A549 (cell line): ENCODE measurements at regions not wholly inside any gene's neighbourhood (a gene's known extent, or its start where the extent isn't known, plus 50 kb on each side); places are given as distances from the start of the nearest gene placed in this dataset.
A peak's percentile ranks its signal among the peaks of the same experiment; 100 is the strongest.

Source experiments
- ATAC-seq, 2 experiments: fragments of 200-7000 bp in 1 of 2; fragments of >200 bp in 1 of 2; cut with Nextera tagmentation in 1 of 2; cut with Tn5 transposase in 1 of 2; 3 replicates each; pipeline versions ENCODE4 v1.8.0 to v1.9.1; 2018 to 2020; ENCODE audit warnings: mild to moderate bottlenecking in 1 of 2, moderate library complexity in 1 of 2
- CTCF ChIA-PET: fragments of 300-600 bp; sonication (Branson Sonifier 250); formaldehyde crosslinking; extraction: SDS; loops from one replicate; lab custom pipeline; 2021; ENCODE audit warnings: antibody characterized with exemption, inconsistent platforms; lab: Yijun Ruan, JAX
- POLR2A ChIA-PET: fragments of 350-600 bp; formaldehyde crosslinking; extraction: SDS; loops from one replicate; lab custom pipeline; 2021; ENCODE audit warnings: antibody characterized with exemption, inconsistent platforms; lab: Yijun Ruan, JAX
- DNase-seq, 2 experiments: peaks; one replicate each; pipeline versions ENCODE4 v3.0.0 to v3.0.0-alpha.2; 2011 to 2016; ENCODE audit warnings: low read depth in 1 of 2, low spot score in 1 of 2
- FAIRE-seq: peaks from 2 replicates; lab custom pipeline; 2011; peaks lifted over from hg19 to GRCh38; lab: Jason Lieb, UNC
- H3K27ac ChIP-seq, 2 experiments: fragments of >200 bp; sonication (Bioruptor Twin); formaldehyde crosslinking; 3 replicates each; pipeline ENCODE4 v1.5.1; 2016 to 2017
- H3K4me1 ChIP-seq: fragments of >200 bp; sonication (Bioruptor Twin); formaldehyde crosslinking; 3 replicates; pipeline ENCODE4 v1.6.1; 2016
- H3K4me2 ChIP-seq: fragments of >200 bp; sonication (Bioruptor Twin); formaldehyde crosslinking; 3 replicates; pipeline ENCODE4 v1.6.1; 2016
- H3K4me3 ChIP-seq: fragments of >200 bp; sonication (Bioruptor Twin); formaldehyde crosslinking; 3 replicates; pipeline ENCODE4 v1.5.1; 2016
- H3K9me3 ChIP-seq: fragments of >200 bp; sonication (Bioruptor Twin); formaldehyde crosslinking; 3 replicates; pipeline ENCODE4 v1.6.1; 2016
- CBX8 ChIP-seq: fragments of 200-600 bp; sonication (generic); IDR thresholded peaks from 2 replicates; pipeline ENCODE4 v1.6.1; 2016
- CHD2 ChIP-seq: fragments of 150-350 bp; IDR thresholded peaks from 2 replicates; pipeline ENCODE4 v1.6.1; 2014; ENCODE audit warnings: low read length; ENCODE audit not compliant: partially characterized antibody
- EP300 ChIP-seq, 2 experiments: fragments of >200 bp; sonication (Bioruptor Twin); formaldehyde crosslinking; IDR thresholded peaks; 2 replicates in 1 of 2; 3 replicates in 1 of 2; pipeline ENCODE4 v1.6.1; 2016 to 2017
- FOSB ChIP-seq: fragments of 250-450 bp; sonication (Bioruptor Pico); IDR thresholded peaks from 2 replicates; pipeline ENCODE4 v1.5.0; 2020; ENCODE audit warnings: mild to moderate bottlenecking, moderate library complexity
- HDAC2 ChIP-seq: fragments of 200-600 bp; sonication (generic); IDR thresholded peaks from 2 replicates; pipeline ENCODE4 v1.6.1; 2016
- HOXB13 ChIP-seq: fragments of 250-450 bp; sonication (Bioruptor Pico); IDR thresholded peaks from 2 replicates; pipeline ENCODE4 v1.5.0; 2020; ENCODE audit warnings: low read depth, mild to moderate bottlenecking, moderate library complexity
- JUNB ChIP-seq: fragments of >200 bp; sonication (Bioruptor Twin); formaldehyde crosslinking; IDR thresholded peaks from 2 replicates; pipeline ENCODE4 v1.6.1; 2016
- KDM1A ChIP-seq: fragments of 200-600 bp; sonication (generic); IDR thresholded peaks from 2 replicates; pipeline ENCODE4 v1.6.1; 2016; ENCODE audit warnings: low read depth, mild to moderate bottlenecking
- MAFK ChIP-seq: fragments of 450-650 bp; IDR thresholded peaks from 2 replicates; pipeline ENCODE4 v1.6.1; 2014; ENCODE audit not compliant: partially characterized antibody
- MAZ ChIP-seq: fragments of 150-350 bp; IDR thresholded peaks from 2 replicates; pipeline ENCODE4 v1.6.1; 2014; ENCODE audit warnings: antibody characterized with exemption, low read depth, low read length, borderline replicate concordance
- NPAS2 ChIP-seq: fragments of 250-450 bp; sonication (Bioruptor Pico); IDR thresholded peaks from 2 replicates; pipeline ENCODE4 v1.8.0; 2022; ENCODE audit warnings: mild to moderate bottlenecking, moderate library complexity, borderline replicate concordance
- PHF8 ChIP-seq: fragments of 200-600 bp; sonication (generic); IDR thresholded peaks from 2 replicates; pipeline ENCODE4 v1.6.1; 2016; ENCODE audit warnings: low read depth, mild to moderate bottlenecking, antibody characterized with exemption, moderate library complexity, borderline replicate concordance
- POLR2A ChIP-seq: IDR thresholded peaks from 2 replicates; pipeline ENCODE4 v1.6.1; 2012; ENCODE audit warnings: mild to moderate bottlenecking, low read length
- POLR2AphosphoS2 ChIP-seq: conservative IDR thresholded peaks from 2 replicates; pipeline ENCODE4 v1.6.1; 2012; ENCODE audit warnings: low read length, improper control_type of control experiment, inconsistent platforms
- RARB ChIP-seq: fragments of 250-450 bp; sonication (Bioruptor Pico); IDR thresholded peaks from 2 replicates; pipeline ENCODE4 v1.8.0; 2021; ENCODE audit warnings: mild to moderate bottlenecking, moderate library complexity
- RCOR1 ChIP-seq: fragments of 150-350 bp; IDR thresholded peaks from 2 replicates; pipeline ENCODE4 v1.6.1; 2014; ENCODE audit warnings: antibody characterized with exemption, low read length, low read depth
- RFX5 ChIP-seq: fragments of 450-650 bp; IDR thresholded peaks from 2 replicates; pipeline ENCODE4 v1.7.1; 2014; ENCODE audit warnings: antibody characterized with exemption, mild to moderate bottlenecking, moderate library complexity
- SMC3 ChIP-seq: fragments of >200 bp; sonication (Bioruptor Twin); formaldehyde crosslinking; IDR thresholded peaks from 3 replicates; pipeline ENCODE4 v1.6.1; 2018; ENCODE audit warnings: inconsistent platforms
- ZC3H11A ChIP-seq: fragments of 450-650 bp; IDR thresholded peaks from 2 replicates; pipeline ENCODE4 v1.6.1; 2014; ENCODE audit warnings: antibody characterized with exemption, mild to moderate bottlenecking
- WGBS: methylation state at CpG from one replicate; pipeline ENCODE4 v1.1.6; 2017; ENCODE audit errors: missing lambda C conversion rate; 5-methylcytosine and 5-hydroxymethylcytosine counted together
- TF ChIP-seq, protein P1 (sequence below): IDR thresholded peaks from 2 replicates; pipeline ENCODE4 v1.6.1; 2012; ENCODE audit warnings: low read depth, borderline replicate concordance
- TF ChIP-seq, protein P2 (sequence below): fragments of 450-650 bp; IDR thresholded peaks from 2 replicates; pipeline ENCODE4 v1.6.1; 2014; ENCODE audit warnings: antibody characterized with exemption
- TF ChIP-seq, protein P3 (sequence below): fragments of >200 bp; sonication (Bioruptor Twin); formaldehyde crosslinking; IDR thresholded peaks from 3 replicates; pipeline ENCODE4 v1.6.1; 2016
- TF ChIP-seq, protein P4 (sequence below): fragments of >200 bp; sonication (Bioruptor Twin); formaldehyde crosslinking; IDR thresholded peaks from 2 replicates; pipeline ENCODE4 v1.6.1; 2016
- TF ChIP-seq, protein P5 (sequence below): fragments of 200-600 bp; sonication (generic); IDR thresholded peaks from 2 replicates; pipeline ENCODE4 v1.6.1; 2016; ENCODE audit warnings: antibody characterized with exemption, mild to moderate bottlenecking, moderate library complexity
- TF ChIP-seq, protein P6 (sequence below): fragments of >200 bp; sonication (Bioruptor Twin); formaldehyde crosslinking; IDR thresholded peaks from 3 replicates; pipeline ENCODE4 v1.5.1; 2016

DNA sequence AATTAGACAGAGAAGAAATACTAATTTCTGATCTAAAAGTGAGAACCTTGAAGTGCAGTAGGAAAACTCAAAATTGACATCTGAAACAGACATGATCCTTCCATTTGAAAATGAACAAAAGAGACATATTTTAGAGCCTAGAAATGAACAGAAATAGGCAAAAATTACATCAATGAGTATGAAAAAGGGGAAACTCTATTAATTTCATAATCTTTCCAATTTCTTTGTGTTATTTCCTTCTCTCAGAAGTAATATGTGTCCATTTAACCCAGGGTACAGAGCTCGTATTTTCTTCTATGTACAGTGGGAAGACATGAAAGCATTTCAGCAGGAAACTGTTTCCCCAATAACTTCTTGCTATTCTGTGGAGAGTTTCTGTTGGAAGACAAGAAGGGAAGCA lies 263.1 kb downstream of the CGGBP1 start (continued):
- TF ChIP-seq RARB = no peak
- TF ChIP-seq ZC3H11A = no peak
- TF ChIP-seq, protein P1, sequence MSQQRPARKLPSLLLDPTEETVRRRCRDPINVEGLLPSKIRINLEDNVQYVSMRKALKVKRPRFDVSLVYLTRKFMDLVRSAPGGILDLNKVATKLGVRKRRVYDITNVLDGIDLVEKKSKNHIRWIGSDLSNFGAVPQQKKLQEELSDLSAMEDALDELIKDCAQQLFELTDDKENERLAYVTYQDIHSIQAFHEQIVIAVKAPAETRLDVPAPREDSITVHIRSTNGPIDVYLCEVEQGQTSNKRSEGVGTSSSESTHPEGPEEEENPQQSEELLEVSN = no peak
- no peak for TF ChIP-seq CBX8

DNA sequence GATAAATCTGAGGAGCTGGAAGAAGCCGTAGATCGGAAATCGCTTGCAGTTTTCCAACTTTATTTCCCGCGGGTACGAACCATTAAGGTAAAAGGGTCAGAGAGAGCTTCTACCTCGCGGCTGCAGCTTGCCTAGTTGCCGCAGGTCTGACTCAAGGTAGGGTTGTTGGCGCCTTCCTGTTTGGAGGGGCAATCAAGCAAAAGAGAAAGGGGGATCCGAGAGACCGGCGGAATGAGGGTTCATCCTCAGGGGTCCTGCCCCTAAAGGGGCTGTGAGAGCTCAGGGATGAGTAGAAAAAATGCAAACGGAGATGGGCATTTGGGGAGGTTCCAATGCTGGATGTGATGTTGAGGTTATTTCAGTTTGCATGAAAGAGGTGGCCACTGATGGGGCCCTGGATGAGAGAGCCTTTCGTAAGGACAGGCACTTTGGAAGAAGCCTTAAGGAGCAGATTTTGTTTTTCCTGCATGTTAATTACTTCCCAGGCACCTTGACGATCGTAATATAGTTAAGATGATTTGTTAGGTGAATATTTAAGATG lies 265.4 kb downstream of the CGGBP1 start:
- Histone ChIP-seq H3K4me2 (peak overlapping the region; percentile 88), H3K4me3 (peak overlapping the region; percentile 59), H3K4me1 (peaks cover 9% of the 10 kb centered on the region; the same call in 1 of the 3 replicates)
- no peak for FAIRE-seq
- ChIA-PET CTCF (interaction anchor here (0.8 to 2.2 kb wide), 6 partner anchors 11 to 533 kb away, joined by 3 to 7 read pairs (median 4); no protein-coding TSS in a partner anchor), POLR2A (no interaction called here)
- 22% methylated on average over 17 of the region's 17 CpGs for WGBS
- TF ChIP-seq SMC3 (no peak), JUNB (no peak), POLR2AphosphoS2 (no peak), EP300 (IDR thresholded peaks at IDR 0.05) (no peak), KDM1A (no peak), RFX5 (no peak), PHF8 (no peak), RCOR1 (no peak), HOXB13 (CRISPR knock-in tag) (no peak), NPAS2 (CRISPR knock-in tag) (no peak), MAFK (no peak), MAZ (no peak), FOSB (CRISPR knock-in tag) (no peak), POLR2A (no peak)
- TF ChIP-seq, protein P2, sequence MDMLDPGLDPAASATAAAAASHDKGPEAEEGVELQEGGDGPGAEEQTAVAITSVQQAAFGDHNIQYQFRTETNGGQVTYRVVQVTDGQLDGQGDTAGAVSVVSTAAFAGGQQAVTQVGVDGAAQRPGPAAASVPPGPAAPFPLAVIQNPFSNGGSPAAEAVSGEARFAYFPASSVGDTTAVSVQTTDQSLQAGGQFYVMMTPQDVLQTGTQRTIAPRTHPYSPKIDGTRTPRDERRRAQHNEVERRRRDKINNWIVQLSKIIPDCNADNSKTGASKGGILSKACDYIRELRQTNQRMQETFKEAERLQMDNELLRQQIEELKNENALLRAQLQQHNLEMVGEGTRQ = no peak
- TF ChIP-seq, protein P3, sequence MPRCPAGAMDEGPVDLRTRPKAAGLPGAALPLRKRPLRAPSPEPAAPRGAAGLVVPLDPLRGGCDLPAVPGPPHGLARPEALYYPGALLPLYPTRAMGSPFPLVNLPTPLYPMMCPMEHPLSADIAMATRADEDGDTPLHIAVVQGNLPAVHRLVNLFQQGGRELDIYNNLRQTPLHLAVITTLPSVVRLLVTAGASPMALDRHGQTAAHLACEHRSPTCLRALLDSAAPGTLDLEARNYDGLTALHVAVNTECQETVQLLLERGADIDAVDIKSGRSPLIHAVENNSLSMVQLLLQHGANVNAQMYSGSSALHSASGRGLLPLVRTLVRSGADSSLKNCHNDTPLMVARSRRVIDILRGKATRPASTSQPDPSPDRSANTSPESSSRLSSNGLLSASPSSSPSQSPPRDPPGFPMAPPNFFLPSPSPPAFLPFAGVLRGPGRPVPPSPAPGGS = no peak
- TF ChIP-seq, protein P4, sequence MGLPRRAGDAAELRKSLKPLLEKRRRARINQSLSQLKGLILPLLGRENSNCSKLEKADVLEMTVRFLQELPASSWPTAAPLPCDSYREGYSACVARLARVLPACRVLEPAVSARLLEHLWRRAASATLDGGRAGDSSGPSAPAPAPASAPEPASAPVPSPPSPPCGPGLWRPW = no peak
- TF ChIP-seq, all 56 proteins: peak for 0
- ATAC-seq (peak; percentile 70 to 76), DNase-seq (peak in 1 of 2 experiments; percentile 11)
- H3K9me3 ChIP-seq = no peaks in the 10 kb centered on the region
- H3K27ac ChIP-seq = peak overlapping the region; percentile 44 to 81; a peak in 5 of 6 replicates

DNA sequence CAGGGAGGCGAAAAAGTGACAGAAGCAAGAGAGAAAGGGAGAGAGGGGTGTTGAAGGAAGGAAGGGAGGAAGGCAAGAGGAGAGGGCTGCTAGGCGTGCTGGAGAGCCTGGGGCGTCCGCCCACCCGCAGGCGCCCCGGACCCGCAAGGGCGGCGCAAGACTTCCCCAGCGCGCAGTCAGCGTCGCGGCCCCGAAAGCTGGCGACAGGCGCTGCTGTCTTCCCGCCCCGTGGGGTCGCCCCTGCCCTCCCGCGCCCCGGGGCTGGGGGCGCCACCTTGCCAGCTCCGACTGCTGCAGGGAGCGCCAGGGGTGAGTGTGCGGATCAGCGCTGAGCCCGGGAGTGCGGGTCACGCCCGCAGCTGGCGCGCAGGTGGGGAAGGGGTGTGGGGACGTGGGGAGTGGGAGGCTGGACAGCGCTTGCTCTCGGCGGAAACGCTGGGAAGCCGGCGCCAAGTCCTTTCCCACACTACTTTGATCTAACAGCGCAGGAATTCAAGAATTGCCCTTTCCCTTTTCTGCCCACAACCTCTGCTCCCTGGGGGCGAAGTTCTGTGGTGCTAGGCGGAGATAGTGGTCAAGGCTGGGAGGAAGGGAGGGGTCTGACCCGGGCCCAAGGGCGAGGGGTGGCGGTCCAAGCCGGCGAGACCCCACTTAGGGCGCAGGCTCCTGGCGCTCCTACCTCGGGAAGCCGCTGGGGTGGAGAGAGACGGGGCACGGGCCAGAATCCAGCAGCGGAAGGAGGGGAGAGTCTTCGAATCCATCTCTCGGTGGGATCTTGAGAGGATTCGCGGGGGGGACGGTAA lies 266.1 kb downstream of the CGGBP1 start, which contains the start of gene HTR1F:
HTR1F (plus strand) TSS at position 173 of the 803 bp plus-strand sequence.
- Histone ChIP-seq H3K9me3 (no peaks in the 10 kb centered on the region), H3K4me2 (peak within 1 kb of the TSS; percentile 88), H3K4me1 (peaks cover 7% of the 10 kb centered on the region; the same call in 1 of the 3 replicates), H3K27ac (peak within 1 kb of the TSS; percentile 44 to 81), H3K4me3 (peak within 1 kb of the TSS; percentile 59)
- under 1% methylated on average over 47 of the region's 62 CpGs for WGBS
- FAIRE-seq (no peak), ATAC-seq (peak; percentile 89 to 91), DNase-seq (peak; percentile 20 to 31)
- ChIA-PET POLR2A (no interaction called here), CTCF (interaction anchor here (0.8 to 2.2 kb wide), 9 partner anchors 12 to 532 kb away, joined by 3 to 7 read pairs (median 3); no protein-coding TSS in a partner anchor)
- TF ChIP-seq MAZ (no peak), SMC3 (peak; percentile 8; the same call in 1 of the 3 replicates), CHD2 (no peak), HDAC2 (no peak)
- TF ChIP-seq, protein P1 = no peak
- TF ChIP-seq, protein P5, sequence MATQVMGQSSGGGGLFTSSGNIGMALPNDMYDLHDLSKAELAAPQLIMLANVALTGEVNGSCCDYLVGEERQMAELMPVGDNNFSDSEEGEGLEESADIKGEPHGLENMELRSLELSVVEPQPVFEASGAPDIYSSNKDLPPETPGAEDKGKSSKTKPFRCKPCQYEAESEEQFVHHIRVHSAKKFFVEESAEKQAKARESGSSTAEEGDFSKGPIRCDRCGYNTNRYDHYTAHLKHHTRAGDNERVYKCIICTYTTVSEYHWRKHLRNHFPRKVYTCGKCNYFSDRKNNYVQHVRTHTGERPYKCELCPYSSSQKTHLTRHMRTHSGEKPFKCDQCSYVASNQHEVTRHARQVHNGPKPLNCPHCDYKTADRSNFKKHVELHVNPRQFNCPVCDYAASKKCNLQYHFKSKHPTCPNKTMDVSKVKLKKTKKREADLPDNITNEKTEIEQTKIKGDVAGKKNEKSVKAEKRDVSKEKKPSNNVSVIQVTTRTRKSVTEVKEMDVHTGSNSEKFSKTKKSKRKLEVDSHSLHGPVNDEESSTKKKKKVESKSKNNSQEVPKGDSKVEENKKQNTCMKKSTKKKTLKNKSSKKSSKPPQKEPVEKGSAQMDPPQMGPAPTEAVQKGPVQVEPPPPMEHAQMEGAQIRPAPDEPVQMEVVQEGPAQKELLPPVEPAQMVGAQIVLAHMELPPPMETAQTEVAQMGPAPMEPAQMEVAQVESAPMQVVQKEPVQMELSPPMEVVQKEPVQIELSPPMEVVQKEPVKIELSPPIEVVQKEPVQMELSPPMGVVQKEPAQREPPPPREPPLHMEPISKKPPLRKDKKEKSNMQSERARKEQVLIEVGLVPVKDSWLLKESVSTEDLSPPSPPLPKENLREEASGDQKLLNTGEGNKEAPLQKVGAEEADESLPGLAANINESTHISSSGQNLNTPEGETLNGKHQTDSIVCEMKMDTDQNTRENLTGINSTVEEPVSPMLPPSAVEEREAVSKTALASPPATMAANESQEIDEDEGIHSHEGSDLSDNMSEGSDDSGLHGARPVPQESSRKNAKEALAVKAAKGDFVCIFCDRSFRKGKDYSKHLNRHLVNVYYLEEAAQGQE = peak; percentile 32; the same call in 1 of the 2 replicates
- TF ChIP-seq, protein P6, sequence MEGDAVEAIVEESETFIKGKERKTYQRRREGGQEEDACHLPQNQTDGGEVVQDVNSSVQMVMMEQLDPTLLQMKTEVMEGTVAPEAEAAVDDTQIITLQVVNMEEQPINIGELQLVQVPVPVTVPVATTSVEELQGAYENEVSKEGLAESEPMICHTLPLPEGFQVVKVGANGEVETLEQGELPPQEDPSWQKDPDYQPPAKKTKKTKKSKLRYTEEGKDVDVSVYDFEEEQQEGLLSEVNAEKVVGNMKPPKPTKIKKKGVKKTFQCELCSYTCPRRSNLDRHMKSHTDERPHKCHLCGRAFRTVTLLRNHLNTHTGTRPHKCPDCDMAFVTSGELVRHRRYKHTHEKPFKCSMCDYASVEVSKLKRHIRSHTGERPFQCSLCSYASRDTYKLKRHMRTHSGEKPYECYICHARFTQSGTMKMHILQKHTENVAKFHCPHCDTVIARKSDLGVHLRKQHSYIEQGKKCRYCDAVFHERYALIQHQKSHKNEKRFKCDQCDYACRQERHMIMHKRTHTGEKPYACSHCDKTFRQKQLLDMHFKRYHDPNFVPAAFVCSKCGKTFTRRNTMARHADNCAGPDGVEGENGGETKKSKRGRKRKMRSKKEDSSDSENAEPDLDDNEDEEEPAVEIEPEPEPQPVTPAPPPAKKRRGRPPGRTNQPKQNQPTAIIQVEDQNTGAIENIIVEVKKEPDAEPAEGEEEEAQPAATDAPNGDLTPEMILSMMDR = peak; percentile 33; the same call in 2 of the 3 replicates
